ENCODE measurements at regions not wholly inside any gene's neighbourhood (a gene's known extent, or its start where the extent isn't known, plus 50 kb on each side); places are given as distances from the start of the nearest gene placed in this dataset.

DNA sequence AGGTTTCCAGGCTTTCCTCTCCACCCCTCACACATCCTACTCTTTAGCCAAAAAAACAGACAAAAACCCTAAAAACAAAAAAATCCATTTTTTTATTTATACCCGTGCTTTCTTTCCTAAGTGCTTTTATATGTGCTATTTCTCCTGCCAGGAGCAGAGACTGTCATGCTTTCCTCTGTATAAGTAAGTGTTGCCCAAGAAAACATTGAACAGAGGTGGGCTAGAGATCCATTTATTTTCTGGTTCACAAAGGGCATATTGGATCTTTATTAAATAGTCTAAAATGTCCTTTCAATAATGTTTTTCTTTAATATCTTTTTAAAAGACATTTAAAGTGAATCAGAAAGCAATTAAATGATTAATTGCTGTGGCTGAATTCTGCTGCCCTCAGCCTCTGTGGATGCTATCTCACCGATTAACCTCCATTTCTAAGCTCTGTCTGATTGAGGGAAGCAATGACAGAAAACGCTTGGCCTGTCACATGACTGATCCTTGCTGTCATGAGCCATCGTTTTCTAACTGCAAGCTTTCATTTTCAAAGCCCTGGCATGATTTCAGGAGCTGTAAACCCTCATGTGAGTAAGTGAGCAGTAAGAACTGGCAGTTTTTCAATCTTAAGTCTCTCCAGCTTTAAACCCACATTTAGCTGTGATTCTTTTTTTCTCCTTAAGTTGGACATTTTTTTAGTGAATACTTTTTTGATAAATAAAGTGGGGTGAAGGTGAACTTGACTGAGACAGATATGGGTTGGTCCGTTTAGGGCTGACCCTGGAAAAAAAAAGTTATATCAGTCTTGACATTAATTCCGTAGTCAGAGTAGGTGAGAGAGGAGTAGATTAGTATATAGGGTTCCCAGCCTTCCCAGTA, 180.7 kb upstream of the PGRMC2 start:
- FAIRE-seq: peak; percentile 81
- peak in 2 of 4 experiments; percentile 31 to 69 for DNase-seq (ENCODE audit: extremely low read depth in 1 of 4, low spot score in 3 of 4)
- no peaks in the 10 kb centered on the region for H3K36me3 ChIP-seq (ENCODE audit: control insufficient read depth, insufficient read depth, low read length)
- H3K9me3 ChIP-seq (replicated peaks; ENCODE audit: control insufficient read depth, insufficient read depth, low read depth, low read length): no peaks in the 10 kb centered on the region
- POLR2A ChIA-PET: interaction anchor here (0.7 to 1.2 kb wide), 3 partner anchors 8 to 110 kb away, joined by 3 to 4 read pairs (median 3); no protein-coding TSS in a partner anchor
- 11% methylated on average over 6 of the region's 6 CpGs for WGBS (ENCODE audit: insufficient coverage, low coverage, missing lambda C conversion rate)
- H3K4me1 ChIP-seq (replicated peaks in 1 of 2; ENCODE audit: control insufficient read depth in 2 of 2, insufficient read depth in 2 of 2, low read length in 2 of 2): peaks cover 8 to 40% of the 10 kb centered on the region in 2 experiments
- peak overlapping the region; percentile 88 for H2AFZ ChIP-seq (ENCODE audit: low read depth, low read length)
- BruUV-seq (replicated peaks): no TSS peak
- peak; percentile 57 for ATAC-seq
- H4K20me1 ChIP-seq (replicated peaks; ENCODE audit: control insufficient read depth, insufficient read depth, low read length): no peaks in the 10 kb centered on the region
- no peak overlapping the region for H3K4me3 ChIP-seq
- CTCF ChIA-PET (ENCODE audit: low intra/inter-chr PET ratio): no interaction called here
- intact Hi-C loops (cut with micrococcal nuclease) (no loop called here), in situ Hi-C loops (cut with MboI) (no loop called here)
- no peaks in the 10 kb centered on the region for H3K27me3 ChIP-seq (ENCODE audit: control insufficient read depth in 2 of 2, insufficient read depth in 2 of 2, low read length in 2 of 2)
- no peaks in the 10 kb centered on the region for H3K9me1 ChIP-seq (ENCODE audit: control insufficient read depth, insufficient read depth, low read length)
- no peaks in the 10 kb centered on the region for H3K79me2 ChIP-seq (ENCODE audit: control insufficient read depth, insufficient read depth, low read length)
- H3K27ac ChIP-seq (ENCODE audit: extremely low read depth, low read depth, low read length): peak overlapping the region; percentile 35; the same call in 1 of the 3 replicates
- H3K9ac ChIP-seq (ENCODE audit: insufficient read depth in 1 of 2, low read depth in 2 of 2, low read length in 2 of 2): no peak overlapping the region
- peak overlapping the region; percentile 42 for H3K4me2 ChIP-seq (ENCODE audit: insufficient read depth, low read length)
- TF ChIP-seq JUN (IDR thresholded peaks at IDR 0.05; ENCODE audit: borderline replicate concordance, low read depth, low read length) (0 out of 2 replicates have a peak, but pooled peaks have one; percentile 5), JUN (CRISPR knock-in tag; IDR thresholded peaks at IDR 0.05; ENCODE audit: borderline replicate concordance) (no peak), RAD51 (IDR thresholded peaks at IDR 0.05; ENCODE audit: borderline replicate concordance, low read depth) (peak; percentile 90), TCF3 (CRISPR knock-in tag; IDR thresholded peaks at IDR 0.05) (no peak), MAFG (tag; conservative IDR thresholded peaks at IDR 0.05) (peak; percentile 66), PHF20 (IDR thresholded peaks at IDR 0.05; ENCODE audit: partially characterized antibody) (no peak), ZSCAN32 (CRISPR knock-in tag; IDR thresholded peaks at IDR 0.05) (no peak), ZBTB33 (CRISPR knock-in tag; IDR thresholded peaks at IDR 0.05) (no peak), YBX1 (IDR thresholded peaks at IDR 0.05) (no peak), MECOM (CRISPR knock-in tag; IDR thresholded peaks at IDR 0.05) (0 out of 2 replicates have a peak, but pooled peaks have one; percentile 6), PKNOX1 (IDR thresholded peaks at IDR 0.05) (peak; percentile 75), SIN3B (IDR thresholded peaks at IDR 0.05; ENCODE audit: low read depth) (no peak), BRD9 (IDR thresholded peaks at IDR 0.05; ENCODE audit: low read depth, partially characterized antibody) (no peak), CEBPB (tag; IDR thresholded peaks at IDR 0.05) (no peak; the same call in 1 of the 2 replicates), KLF16 (IDR thresholded peaks at IDR 0.05) (no peak)
- TF ChIP-seq, protein P1, sequence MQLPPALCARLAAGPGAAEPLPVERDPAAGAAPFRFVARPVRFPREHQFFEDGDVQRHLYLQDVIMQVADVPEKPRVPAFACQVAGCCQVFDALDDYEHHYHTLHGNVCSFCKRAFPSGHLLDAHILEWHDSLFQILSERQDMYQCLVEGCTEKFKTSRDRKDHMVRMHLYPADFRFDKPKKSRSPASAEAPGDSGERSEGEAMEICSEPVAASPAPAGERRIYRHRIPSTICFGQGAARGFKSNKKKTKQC (CRISPR knock-in tag; IDR thresholded peaks at IDR 0.05): no peak
- TF ChIP-seq, protein P2, sequence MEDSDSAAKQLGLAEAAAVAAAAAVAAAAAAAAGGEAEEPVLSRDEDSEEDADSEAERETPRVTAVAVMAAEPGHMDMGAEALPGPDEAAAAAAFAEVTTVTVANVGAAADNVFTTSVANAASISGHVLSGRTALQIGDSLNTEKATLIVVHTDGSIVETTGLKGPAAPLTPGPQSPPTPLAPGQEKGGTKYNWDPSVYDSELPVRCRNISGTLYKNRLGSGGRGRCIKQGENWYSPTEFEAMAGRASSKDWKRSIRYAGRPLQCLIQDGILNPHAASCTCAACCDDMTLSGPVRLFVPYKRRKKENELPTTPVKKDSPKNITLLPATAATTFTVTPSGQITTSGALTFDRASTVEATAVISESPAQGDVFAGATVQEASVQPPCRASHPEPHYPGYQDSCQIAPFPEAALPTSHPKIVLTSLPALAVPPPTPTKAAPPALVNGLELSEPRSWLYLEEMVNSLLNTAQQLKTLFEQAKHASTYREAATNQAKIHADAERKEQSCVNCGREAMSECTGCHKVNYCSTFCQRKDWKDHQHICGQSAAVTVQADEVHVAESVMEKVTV (CRISPR knock-in tag; IDR thresholded peaks at IDR 0.05): no peak
